Body of pancreas (tissue), 4 donors: ENCODE measurements at regions not wholly inside any gene's neighbourhood (a gene's known extent, or its start where the extent isn't known, plus 50 kb on each side); places are given as distances from the start of the nearest gene placed in this dataset.

ENCODE experiments used
- ATAC-seq: fragments of 150-250 bp; one replicate; pipeline ENCODE4 v1.9.1; 2016
- DNase-seq, 4 donors: peaks; one replicate each; pipeline ENCODE4 v3.0.0-alpha.2; 2019
- H3K27ac ChIP-seq, 4 donors: fragments of 200-600 bp; sonication (generic); 1 replicate in 3 of 4; 2 replicates in 1 of 4; pipeline versions ENCODE4 v1.5.1 to v1.6.1; 2016 to 2019; ENCODE audit warnings: mild to moderate bottlenecking in 1 of 4, mixed read lengths in 1 of 4, moderate library complexity in 1 of 4
- H3K27me3 ChIP-seq, 2 donors: fragments of 200-600 bp; sonication (generic); one replicate each; pipeline ENCODE4 v1.6.0; 2016; ENCODE audit warnings: mild to moderate bottlenecking in 1 of 2
- H3K36me3 ChIP-seq, 2 donors: fragments of 200-600 bp; sonication (generic); replicated peaks in 1 of 2; 2 replicates each; pipeline ENCODE4 v1.5.1; 2016; ENCODE audit warnings: low read depth in 2 of 2; ENCODE audit not compliant: insufficient read depth in 1 of 2
- H3K4me1 ChIP-seq: fragments of 200-600 bp; sonication (generic); one replicate; pipeline ENCODE4 v1.6.0; 2016
- H3K4me3 ChIP-seq, 2 donors: fragments of 200-600 bp; sonication (generic); 1 replicate in 1 of 2; 2 replicates in 1 of 2; pipeline ENCODE4 v1.5.1; 2016 to 2019
- H3K9me3 ChIP-seq, 3 donors: fragments of 200-600 bp; sonication (generic); 1 replicate in 2 of 3; 2 replicates in 1 of 3; pipeline ENCODE4 v1.5.1; 2016
- POLR2A ChIP-seq, 3 donors: fragments of 450-650 bp; IDR thresholded peaks; one replicate each; pipeline ENCODE4 v1.6.1; 2016; ENCODE audit warnings: antibody characterized with exemption in 3 of 3, mild to moderate bottlenecking in 2 of 3
- WGBS, 2 donors: methylation state at CpG; one replicate each; pipeline ENCODE4 v1.1.5; 2017; 5-methylcytosine and 5-hydroxymethylcytosine counted together
- intact Hi-C: fragments of 100-400 bp; cut with DNase I; formaldehyde crosslinking; loops from one replicate; pipeline ENCODE4 v1.15.1; 2023
- TF ChIP-seq, protein P1 (sequence below), 7 experiments: fragments of 450-650 bp in 4 of 7; fragments of 200-600 bp in 3 of 7; sonication (generic) in 3 of 7; IDR thresholded peaks; one replicate each; pipeline ENCODE4 v1.5.1; 2016 to 2019; ENCODE audit warnings: antibody characterized with exemption in 7 of 7

DNA sequence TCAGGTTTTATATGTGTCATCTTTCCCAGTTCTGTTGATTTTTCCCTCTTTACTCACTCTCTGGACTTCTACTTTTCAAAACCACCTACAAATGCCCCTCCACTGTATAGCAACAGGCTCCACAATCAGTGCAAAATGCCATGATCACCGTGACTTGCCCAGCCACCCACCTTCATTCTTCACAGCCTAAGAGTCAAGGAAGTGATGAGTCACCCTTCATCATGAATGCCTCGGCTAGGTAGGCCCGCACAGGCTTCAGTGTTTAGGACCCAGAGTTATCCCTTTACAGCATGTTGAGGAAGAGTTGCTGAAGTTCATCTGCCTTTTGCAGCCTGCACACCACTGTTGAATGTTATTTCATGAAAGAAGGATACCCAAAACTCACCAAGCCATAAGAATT, 158.6 kb downstream of the PMP22 start:
- Histone ChIP-seq H3K36me3 (no peaks in the 10 kb centered on the region), H3K27ac (no peak overlapping the region), H3K4me3 (no peak overlapping the region), H3K27me3 (no peaks in the 10 kb centered on the region), H3K4me1 (no peaks in the 10 kb centered on the region), H3K9me3 (no peaks in the 10 kb centered on the region)
- 64 to 80% methylated on average over 3 of the region's 3 CpGs for WGBS, 2 donors
- TF ChIP-seq, protein P1, sequence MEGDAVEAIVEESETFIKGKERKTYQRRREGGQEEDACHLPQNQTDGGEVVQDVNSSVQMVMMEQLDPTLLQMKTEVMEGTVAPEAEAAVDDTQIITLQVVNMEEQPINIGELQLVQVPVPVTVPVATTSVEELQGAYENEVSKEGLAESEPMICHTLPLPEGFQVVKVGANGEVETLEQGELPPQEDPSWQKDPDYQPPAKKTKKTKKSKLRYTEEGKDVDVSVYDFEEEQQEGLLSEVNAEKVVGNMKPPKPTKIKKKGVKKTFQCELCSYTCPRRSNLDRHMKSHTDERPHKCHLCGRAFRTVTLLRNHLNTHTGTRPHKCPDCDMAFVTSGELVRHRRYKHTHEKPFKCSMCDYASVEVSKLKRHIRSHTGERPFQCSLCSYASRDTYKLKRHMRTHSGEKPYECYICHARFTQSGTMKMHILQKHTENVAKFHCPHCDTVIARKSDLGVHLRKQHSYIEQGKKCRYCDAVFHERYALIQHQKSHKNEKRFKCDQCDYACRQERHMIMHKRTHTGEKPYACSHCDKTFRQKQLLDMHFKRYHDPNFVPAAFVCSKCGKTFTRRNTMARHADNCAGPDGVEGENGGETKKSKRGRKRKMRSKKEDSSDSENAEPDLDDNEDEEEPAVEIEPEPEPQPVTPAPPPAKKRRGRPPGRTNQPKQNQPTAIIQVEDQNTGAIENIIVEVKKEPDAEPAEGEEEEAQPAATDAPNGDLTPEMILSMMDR (IDR thresholded peaks at IDR 0.05), result no peak
- no peak for TF ChIP-seq POLR2A (IDR thresholded peaks at IDR 0.05)
- DNase-seq (no peak), ATAC-seq (no peak)
- intact Hi-C loops, result no loop called here

DNA sequence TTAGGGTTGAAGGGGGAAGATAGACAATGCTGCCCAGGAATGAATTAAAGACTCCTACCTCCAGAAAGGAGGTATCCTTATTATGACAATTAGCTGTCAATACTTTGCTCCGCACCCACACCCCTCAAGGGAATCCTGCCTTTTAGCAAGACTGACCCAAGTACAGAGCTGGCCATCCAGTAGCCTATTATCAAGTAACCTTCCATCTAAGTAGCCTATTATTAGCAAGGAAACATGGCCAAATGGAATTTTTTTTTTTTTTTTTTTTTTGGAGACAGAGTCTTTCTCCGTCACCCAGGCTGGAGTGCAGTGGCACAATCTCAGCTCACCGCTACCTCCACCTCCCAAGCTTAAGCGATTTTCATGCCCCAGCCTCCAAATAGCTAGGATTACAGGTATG, 161.3 kb downstream of the PMP22 start:
- H3K9me3 ChIP-seq, result no peaks in the 10 kb centered on the region
- no peaks in the 10 kb centered on the region for H3K27me3 ChIP-seq
- TF ChIP-seq, protein P1 (IDR thresholded peaks at IDR 0.05), result no peak
- TF ChIP-seq POLR2A (IDR thresholded peaks at IDR 0.05), result no peak
- H3K36me3 ChIP-seq, result no peaks in the 10 kb centered on the region
- DNase-seq (no peak), ATAC-seq (no peak)
- intact Hi-C loops, result no loop called here
- no peak overlapping the region for H3K4me3 ChIP-seq
- no peaks in the 10 kb centered on the region for H3K4me1 ChIP-seq
- H3K27ac ChIP-seq, result no peak overlapping the region
- 86 to 87% methylated on average over 4 of the region's 4 CpGs for WGBS, 2 donors

DNA sequence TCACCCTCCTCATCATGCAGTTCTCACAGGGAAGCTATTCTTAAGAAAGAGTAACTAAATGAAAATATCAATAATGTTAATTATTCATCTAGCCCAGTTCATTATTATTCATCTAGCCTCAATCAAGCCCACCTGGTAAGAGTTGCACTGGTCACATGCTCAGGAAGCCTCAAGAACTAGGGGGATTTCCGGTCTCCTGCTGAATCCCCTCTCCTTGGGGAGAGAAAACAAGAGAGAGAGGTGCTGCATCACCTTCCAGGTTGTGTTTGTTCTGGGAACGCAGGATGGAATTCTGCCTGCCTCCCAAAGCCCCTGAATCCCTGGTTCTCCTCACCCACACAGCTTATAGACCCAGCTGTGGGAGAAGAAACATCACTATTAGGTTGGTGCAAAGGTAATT, 164.0 kb downstream of the PMP22 start:
- DNase-seq (no peak), ATAC-seq (no peak)
- Histone ChIP-seq H3K27ac (no peak overlapping the region), H3K27me3 (no peaks in the 10 kb centered on the region), H3K4me3 (no peak overlapping the region), H3K36me3 (no peaks in the 10 kb centered on the region), H3K4me1 (no peaks in the 10 kb centered on the region), H3K9me3 (no peaks in the 10 kb centered on the region)
- intact Hi-C loops, result no loop called here
- TF ChIP-seq, protein P1 (IDR thresholded peaks at IDR 0.05), result no peak
- TF ChIP-seq POLR2A (IDR thresholded peaks at IDR 0.05), result no peak
- WGBS, 2 donors, result 32 to 56% methylated on average over 2 of the region's 2 CpGs

DNA sequence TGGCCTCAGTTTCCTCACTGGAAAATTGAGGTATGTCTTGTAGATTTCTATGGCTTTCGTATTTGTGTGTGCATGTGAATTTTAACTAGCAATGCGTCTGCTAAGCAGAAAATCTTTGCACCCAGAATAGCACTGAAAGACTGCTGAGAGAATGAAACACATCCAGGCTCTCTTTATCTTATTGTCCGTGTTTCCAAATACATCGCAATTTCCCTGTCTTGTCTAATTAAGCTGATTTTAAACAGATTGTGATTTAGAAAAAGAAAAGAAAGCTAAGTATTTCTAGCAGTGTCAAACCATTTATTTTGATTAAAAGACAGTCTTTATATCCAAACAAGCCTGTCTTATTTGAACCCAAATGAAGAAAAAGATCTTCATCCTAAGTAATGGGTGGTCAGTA, 168.6 kb downstream of the PMP22 start:
- ATAC-seq, result no peak
- WGBS, 2 donors, result 80 to 84% methylated on average over 4 of the region's 4 CpGs
- TF ChIP-seq POLR2A (IDR thresholded peaks at IDR 0.05), result no peak
- TF ChIP-seq, protein P1 (IDR thresholded peaks at IDR 0.05), result no peak

DNA sequence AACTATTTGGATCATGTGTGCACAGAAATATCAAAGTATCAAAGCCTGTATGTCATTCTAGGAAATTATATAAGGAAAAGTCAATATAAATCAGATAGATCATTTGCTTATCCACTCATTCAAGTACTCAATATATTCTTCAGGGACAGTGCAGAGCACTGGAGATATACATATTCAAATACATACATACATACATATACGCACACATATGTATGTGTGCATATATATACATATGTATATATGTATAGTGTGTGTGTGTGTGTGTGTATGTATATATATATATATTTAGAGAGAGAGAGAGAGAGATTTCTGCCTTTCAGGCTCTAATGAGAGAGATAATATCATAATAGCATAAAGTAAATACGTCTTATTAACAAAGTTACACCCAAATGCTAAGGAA, 169.2 kb downstream of the PMP22 start:
- Histone ChIP-seq H3K27ac (no peak overlapping the region), H3K9me3 (no peaks in the 10 kb centered on the region), H3K27me3 (no peaks in the 10 kb centered on the region), H3K4me1 (no peaks in the 10 kb centered on the region), H3K4me3 (no peak overlapping the region), H3K36me3 (no peaks in the 10 kb centered on the region)
- ATAC-seq (no peak), DNase-seq (no peak)
- WGBS, 2 donors, result 75 to 91% methylated on average over 2 of the region's 2 CpGs
- TF ChIP-seq, protein P1 (IDR thresholded peaks at IDR 0.05), result no peak
- no peak for TF ChIP-seq POLR2A (IDR thresholded peaks at IDR 0.05)
- intact Hi-C loops, result no loop called here

More for the DNA sequence above, 168.6 kb downstream of the PMP22 start:
- intact Hi-C loops, result no loop called here
- no peaks in the 10 kb centered on the region for H3K9me3 ChIP-seq
- H3K27me3 ChIP-seq, result no peaks in the 10 kb centered on the region
- H3K4me1 ChIP-seq, result no peaks in the 10 kb centered on the region
- H3K27ac ChIP-seq, result no peak overlapping the region
- H3K4me3 ChIP-seq, result no peak overlapping the region
- no peaks in the 10 kb centered on the region for H3K36me3 ChIP-seq
- no peak for DNase-seq
